ENCODE measurements at regions not wholly inside any gene's neighbourhood (a gene's known extent, or its start where the extent isn't known, plus 50 kb on each side); places are given as distances from the start of the nearest gene placed in this dataset.

DNA sequence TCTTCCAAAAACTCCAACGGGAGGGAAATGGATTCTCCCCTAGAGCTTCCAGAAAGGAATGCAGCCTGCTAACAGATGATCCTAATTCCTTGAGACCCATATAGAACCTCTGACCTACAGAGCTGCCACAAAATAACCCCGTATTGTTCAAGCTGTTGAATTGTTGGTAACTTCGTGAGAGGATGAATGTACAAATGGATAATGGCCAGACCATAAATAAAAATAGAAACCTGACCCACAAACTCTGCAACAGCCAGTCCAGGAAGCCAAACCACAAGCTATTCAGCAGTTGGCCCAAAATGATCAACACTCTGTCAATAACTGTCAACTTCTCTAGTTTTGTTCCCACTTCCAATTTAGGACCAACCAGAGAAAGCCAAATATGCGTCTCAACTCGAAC, 414.0 kb upstream of the ZNF717 start:
- intact Hi-C loops (cut with DNase I), result no loop called here
- WGBS, result 69% methylated on average over 5 of the region's 5 CpGs

DNA sequence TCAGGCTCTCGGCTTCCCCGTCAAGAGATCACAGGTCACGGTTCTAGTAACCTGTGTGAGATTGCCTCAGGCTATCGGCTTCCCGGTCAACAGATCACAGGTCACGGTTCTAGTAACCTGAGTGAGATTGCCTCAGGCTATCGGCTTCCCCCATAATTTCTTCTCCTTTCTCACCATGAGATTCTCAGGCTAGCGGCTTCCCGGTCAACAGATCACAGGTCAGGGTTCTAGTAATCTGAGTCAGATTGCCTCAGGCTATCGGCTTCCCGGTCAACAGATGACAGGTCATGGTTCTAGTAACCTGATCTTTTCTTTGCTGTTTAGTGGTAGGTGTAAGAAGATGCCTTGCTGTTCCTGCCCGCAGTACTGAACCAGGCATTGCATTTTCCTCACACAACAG, 418.2 kb upstream of the ZNF717 start:
- DNase-seq (no peak), ATAC-seq (no peak)
- H3K27me3 ChIP-seq (ENCODE audit: control insufficient read depth, insufficient read depth), result no peaks in the 10 kb centered on the region
- no peak overlapping the region for H3K4me3 ChIP-seq (ENCODE audit: low read length)
- intact Hi-C loops (cut with DNase I), result no loop called here
- 80% methylated on average over 12 of the region's 12 CpGs for WGBS
- no peak overlapping the region for H3K27ac ChIP-seq (ENCODE audit: low read length)
- H3K9me3 ChIP-seq (ENCODE audit: control insufficient read depth, low read length), result no peaks in the 10 kb centered on the region
- no peaks in the 10 kb centered on the region for H3K4me1 ChIP-seq (ENCODE audit: control insufficient read depth, insufficient read depth, low read length)

More for the DNA sequence above, 414.0 kb upstream of the ZNF717 start:
- no peak overlapping the region for H3K4me3 ChIP-seq (ENCODE audit: low read length)
- ATAC-seq, result no peak
- no peak overlapping the region for H3K27ac ChIP-seq (ENCODE audit: low read length)
- no peaks in the 10 kb centered on the region for H3K4me1 ChIP-seq (ENCODE audit: control insufficient read depth, insufficient read depth, low read length)
- H3K9me3 ChIP-seq (ENCODE audit: control insufficient read depth, low read length), result no peaks in the 10 kb centered on the region
- no peaks in the 10 kb centered on the region for H3K27me3 ChIP-seq (ENCODE audit: control insufficient read depth, insufficient read depth)
- no peak for DNase-seq

DNA sequence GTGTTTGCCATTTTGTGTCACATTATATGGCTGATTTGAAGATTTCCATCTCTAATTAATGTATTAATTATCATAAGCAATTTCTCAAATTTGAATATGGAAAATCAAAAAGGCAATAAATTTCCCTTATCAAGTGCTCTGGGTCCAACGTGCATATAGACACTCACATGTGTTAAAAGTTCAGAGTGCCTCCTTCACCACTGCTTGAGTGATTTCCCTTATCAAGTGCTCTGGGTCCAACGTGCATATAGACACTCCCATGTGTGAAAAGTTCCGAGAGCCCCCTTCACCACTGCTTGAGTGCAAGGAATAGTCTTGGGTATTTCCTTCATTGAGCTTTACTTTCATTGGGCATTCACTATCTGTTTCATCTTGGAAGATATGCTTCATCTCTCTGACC, 421.0 kb upstream of the ZNF717 start:
- WGBS, result 30% methylated on average over 3 of the region's 3 CpGs

DNA sequence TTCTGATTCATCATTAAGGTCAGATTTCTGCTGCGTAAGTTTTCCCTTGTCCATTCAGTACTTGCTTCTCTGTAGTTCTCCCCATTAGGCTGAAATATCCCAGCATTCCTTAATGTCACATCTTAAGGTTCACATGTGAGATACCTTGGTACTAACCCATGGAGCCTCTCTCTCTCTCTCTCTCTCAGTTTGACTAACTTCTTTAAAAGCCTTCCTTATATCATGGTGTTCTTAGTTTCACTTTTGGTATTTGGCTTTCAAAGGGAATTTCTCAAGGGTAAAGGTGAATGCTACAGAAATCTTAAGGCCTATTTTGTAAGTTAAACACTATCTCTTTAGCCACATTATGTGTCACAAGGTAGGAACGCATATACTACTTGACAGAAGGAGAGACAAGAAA, 427.3 kb upstream of the ZNF717 start:
- Histone ChIP-seq H3K4me1 (ENCODE audit: control insufficient read depth, insufficient read depth, low read length) (no peaks in the 10 kb centered on the region), H3K9me3 (ENCODE audit: control insufficient read depth, low read length) (no peaks in the 10 kb centered on the region), H3K4me3 (ENCODE audit: low read length) (no peak overlapping the region), H3K27ac (ENCODE audit: low read length) (no peak overlapping the region), H3K27me3 (ENCODE audit: control insufficient read depth, insufficient read depth) (no peaks in the 10 kb centered on the region)
- DNase-seq (no peak), ATAC-seq (no peak)
- intact Hi-C loops (cut with DNase I), result no loop called here
- 84% methylated on average over 2 of the region's 2 CpGs for WGBS

More for the DNA sequence above, 421.0 kb upstream of the ZNF717 start:
- no peak for ATAC-seq
- Histone ChIP-seq H3K27ac (ENCODE audit: low read length) (no peak overlapping the region), H3K4me1 (ENCODE audit: control insufficient read depth, insufficient read depth, low read length) (no peaks in the 10 kb centered on the region), H3K27me3 (ENCODE audit: control insufficient read depth, insufficient read depth) (no peaks in the 10 kb centered on the region), H3K9me3 (ENCODE audit: control insufficient read depth, low read length) (no peaks in the 10 kb centered on the region), H3K4me3 (ENCODE audit: low read length) (no peak overlapping the region)
- no peak for DNase-seq
- intact Hi-C loops (cut with DNase I), result no loop called here

DNA sequence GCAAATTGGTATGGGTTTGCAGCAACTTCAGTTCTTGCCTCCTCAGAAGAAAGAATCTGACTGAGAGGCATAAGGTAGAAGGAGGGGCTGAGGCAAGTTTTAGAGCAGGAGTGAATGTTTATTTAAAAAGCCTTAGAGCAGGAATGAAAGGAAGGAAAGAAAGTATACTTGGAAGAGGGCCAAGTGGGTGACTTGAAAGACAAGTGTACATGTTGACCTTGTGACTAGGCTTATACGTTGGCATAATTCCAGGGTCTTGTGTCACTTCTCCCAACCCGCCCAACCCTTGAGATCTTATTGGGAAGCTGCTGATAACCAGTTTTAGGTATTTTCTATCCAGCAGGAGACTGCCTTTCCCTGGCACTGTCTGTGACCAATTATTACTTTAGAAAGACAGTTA, 436.9 kb upstream of the ZNF717 start:
- DNase-seq (no peak), ATAC-seq (no peak)
- 21% methylated on average over 2 of the region's 2 CpGs for WGBS
- H3K4me3 ChIP-seq (ENCODE audit: low read length), result no peak overlapping the region
- no peaks in the 10 kb centered on the region for H3K9me3 ChIP-seq (ENCODE audit: control insufficient read depth, low read length)
- no peaks in the 10 kb centered on the region for H3K4me1 ChIP-seq (ENCODE audit: control insufficient read depth, insufficient read depth, low read length)
- H3K27ac ChIP-seq (ENCODE audit: low read length), result no peak overlapping the region
- H3K27me3 ChIP-seq (ENCODE audit: control insufficient read depth, insufficient read depth), result no peaks in the 10 kb centered on the region
- intact Hi-C loops (cut with DNase I), result no loop called here

DNA sequence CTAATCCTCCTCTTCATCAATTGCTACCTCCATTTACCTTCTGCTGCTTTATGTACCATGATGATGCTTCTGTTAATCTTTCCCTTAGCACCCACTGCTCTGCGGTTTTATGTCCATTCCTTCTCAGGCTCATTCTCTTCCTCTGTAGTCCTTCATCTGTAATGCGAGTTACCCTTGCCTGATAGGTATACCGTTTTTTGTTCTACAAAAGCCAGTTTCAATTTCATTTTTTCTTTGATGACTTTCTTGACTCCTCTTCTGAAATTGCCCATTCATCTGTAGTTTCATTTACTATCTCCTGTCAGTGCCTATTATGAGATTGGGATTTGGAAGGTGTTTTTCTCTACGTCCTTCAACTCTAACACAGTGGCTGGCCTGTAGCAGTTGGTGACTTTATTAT, 445.9 kb upstream of the ZNF717 start:
- ATAC-seq (no peak), DNase-seq (no peak)
- no peak overlapping the region for H3K27ac ChIP-seq (ENCODE audit: low read length)
- 85% methylated on average over 4 of the region's 4 CpGs for WGBS
- no peaks in the 10 kb centered on the region for H3K27me3 ChIP-seq (ENCODE audit: control insufficient read depth, insufficient read depth)
- no peak overlapping the region for H3K4me3 ChIP-seq (ENCODE audit: low read length)
- H3K4me1 ChIP-seq (ENCODE audit: control insufficient read depth, insufficient read depth, low read length), result no peaks in the 10 kb centered on the region
- H3K9me3 ChIP-seq (ENCODE audit: control insufficient read depth, low read length), result no peaks in the 10 kb centered on the region
- intact Hi-C loops (cut with DNase I), result no loop called here

DNA sequence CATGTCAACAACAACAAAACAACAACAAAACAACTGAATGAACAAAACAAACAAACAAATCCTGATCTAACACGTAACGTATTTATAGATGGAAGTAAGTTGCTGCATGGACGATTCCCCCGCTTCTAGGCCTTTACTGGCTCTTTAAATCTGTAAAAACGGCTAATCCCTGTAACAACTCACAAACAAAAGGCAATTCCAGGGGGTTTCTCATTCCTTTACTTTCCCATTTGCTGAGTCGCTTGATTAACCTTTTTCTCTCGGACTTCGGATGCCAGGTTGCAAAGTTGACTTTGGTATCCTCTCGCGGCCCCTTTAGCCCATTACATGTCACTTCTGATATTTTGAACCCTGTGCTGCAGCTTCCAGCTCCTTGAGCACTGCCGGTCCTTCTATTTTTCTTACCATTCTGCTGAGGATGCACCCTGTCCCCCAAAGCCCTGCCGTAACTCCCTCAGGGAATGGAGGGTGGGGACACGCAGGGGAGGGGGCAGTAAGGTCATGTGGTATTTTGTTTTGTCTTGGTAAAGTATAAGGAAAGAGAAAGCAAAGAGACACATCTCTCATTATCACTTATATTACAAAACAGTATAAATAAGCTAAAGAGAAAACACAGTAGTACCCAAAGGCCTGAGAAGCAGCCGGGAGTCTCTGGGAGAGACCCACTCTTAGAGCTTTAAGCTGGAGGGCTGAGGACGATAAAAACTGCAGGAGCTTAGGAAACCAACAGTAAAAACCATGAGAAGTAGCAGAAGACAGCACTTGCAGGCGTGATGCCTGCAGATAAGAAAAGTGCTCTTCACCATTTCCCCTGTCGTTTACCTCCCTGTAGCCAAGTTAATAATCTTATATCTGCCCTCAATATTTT, 457.8 kb upstream of the ZNF717 start:
- H3K27ac ChIP-seq (ENCODE audit: low read length), result no peak overlapping the region
- H3K9me3 ChIP-seq (ENCODE audit: control insufficient read depth, low read length), result no peaks in the 10 kb centered on the region
- H3K4me1 ChIP-seq (ENCODE audit: control insufficient read depth, insufficient read depth, low read length), result no peaks in the 10 kb centered on the region
- DNase-seq (peak in 1 of 3 donors; percentile 21), ATAC-seq (no peak)
- H3K27me3 ChIP-seq (ENCODE audit: control insufficient read depth, insufficient read depth), result no peaks in the 10 kb centered on the region
- intact Hi-C loops (cut with DNase I), result no loop called here
- H3K4me3 ChIP-seq (ENCODE audit: low read length), result no peak overlapping the region
- 77% methylated on average over 17 of the region's 17 CpGs for WGBS

DNA sequence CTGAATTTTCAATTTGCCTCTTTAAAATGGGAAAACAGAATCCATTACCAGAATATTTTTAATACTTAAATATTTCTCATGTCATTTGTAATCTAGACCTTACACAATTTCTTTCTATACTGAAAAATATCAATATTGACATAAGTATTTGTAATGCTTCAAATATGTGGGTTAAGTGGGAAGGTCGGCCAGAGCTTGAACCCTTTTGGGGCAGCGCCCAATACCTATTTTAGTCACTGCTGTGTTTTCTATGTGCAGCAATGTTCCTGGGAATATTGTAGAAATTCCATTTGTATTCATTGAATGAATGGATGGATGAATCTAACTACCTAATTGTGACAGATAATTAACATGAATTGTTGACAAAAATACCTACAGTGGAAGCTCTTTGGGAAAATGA, 459.7 kb upstream of the ZNF717 start:
- Histone ChIP-seq H3K27ac (ENCODE audit: low read length) (no peak overlapping the region), H3K4me1 (ENCODE audit: control insufficient read depth, insufficient read depth, low read length) (no peaks in the 10 kb centered on the region), H3K27me3 (ENCODE audit: control insufficient read depth, insufficient read depth) (no peaks in the 10 kb centered on the region), H3K4me3 (ENCODE audit: low read length) (no peak overlapping the region), H3K9me3 (ENCODE audit: control insufficient read depth, low read length) (no peaks in the 10 kb centered on the region)
- ATAC-seq, result no peak
- no peak for DNase-seq
- WGBS, result 77% methylated on average over 2 of the region's 2 CpGs
- intact Hi-C loops (cut with DNase I), result no loop called here

DNA sequence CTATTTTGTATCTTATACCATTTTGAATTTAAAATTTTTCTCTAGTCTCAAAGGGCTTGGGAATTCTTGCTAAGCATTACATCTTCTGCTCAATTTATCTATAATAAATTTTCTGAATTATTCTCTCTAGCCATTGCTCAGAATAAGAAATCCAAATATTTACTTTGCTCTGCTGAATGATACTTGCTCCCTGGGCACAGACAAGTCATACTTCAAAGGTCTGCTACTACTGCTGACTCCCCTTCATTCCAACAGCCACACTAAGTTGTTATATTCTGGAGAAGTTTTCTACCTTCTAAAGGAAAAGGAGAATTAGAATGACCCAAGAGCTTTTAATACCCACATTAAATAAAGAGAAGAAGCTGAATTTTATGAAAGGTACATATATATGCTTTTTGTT, 460.3 kb upstream of the ZNF717 start:
- Histone ChIP-seq H3K4me1 (ENCODE audit: control insufficient read depth, insufficient read depth, low read length) (no peaks in the 10 kb centered on the region), H3K27ac (ENCODE audit: low read length) (no peak overlapping the region), H3K27me3 (ENCODE audit: control insufficient read depth, insufficient read depth) (no peaks in the 10 kb centered on the region), H3K4me3 (ENCODE audit: low read length) (no peak overlapping the region), H3K9me3 (ENCODE audit: control insufficient read depth, low read length) (no peaks in the 10 kb centered on the region)
- ATAC-seq, result no peak
- intact Hi-C loops (cut with DNase I), result no loop called here
- no peak for DNase-seq

DNA sequence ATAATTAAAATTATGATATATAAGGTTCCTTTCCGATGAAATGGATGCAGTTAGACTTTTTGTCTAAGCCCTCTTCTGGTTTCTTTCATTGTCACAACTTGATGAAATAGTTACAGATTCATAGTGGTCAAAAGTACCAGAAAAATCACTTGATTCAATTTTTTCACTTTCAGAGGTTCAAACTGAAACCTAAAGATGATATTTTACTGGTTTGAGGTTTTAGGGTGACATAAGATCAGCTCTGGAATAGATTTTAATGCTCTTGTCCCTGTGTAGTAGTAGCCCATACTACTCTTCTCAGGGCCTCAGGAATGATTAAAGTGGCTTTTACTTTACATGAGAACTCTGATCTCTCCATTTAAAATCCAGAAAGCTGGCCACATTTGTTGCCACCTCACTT, 479.1 kb upstream of the ZNF717 start:
- ATAC-seq, result no peak
- intact Hi-C loops (cut with DNase I), result no loop called here
- no peaks in the 10 kb centered on the region for H3K9me3 ChIP-seq (ENCODE audit: control insufficient read depth, low read length)
- no peaks in the 10 kb centered on the region for H3K27me3 ChIP-seq (ENCODE audit: control insufficient read depth, insufficient read depth)
- H3K4me3 ChIP-seq (ENCODE audit: low read length), result no peak overlapping the region
- no peaks in the 10 kb centered on the region for H3K4me1 ChIP-seq (ENCODE audit: control insufficient read depth, insufficient read depth, low read length)
- H3K27ac ChIP-seq (ENCODE audit: low read length), result no peak overlapping the region
- WGBS, result 77% methylated on average over 1 of the region's 1 CpG
- DNase-seq, result no peak

DNA sequence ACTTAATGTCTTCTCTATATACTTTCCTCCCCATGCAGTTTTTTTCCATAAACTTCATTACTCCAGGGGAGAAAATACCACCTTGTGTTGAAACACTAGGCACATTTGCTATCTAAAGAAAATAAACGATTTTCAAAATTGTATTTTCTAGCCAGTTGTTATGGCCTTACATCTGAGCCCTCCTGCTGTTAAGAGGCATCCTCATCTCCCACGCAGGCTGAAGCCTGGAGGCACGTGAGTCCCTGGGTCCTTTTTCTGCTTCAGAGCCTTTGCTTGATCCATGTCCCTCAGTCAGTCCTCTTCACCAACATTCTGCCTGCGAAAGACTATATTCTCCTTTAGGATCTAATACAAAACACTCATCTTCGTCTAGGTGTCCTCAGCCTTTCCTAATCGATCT, 479.6 kb upstream of the ZNF717 start:
- intact Hi-C loops (cut with DNase I), result no loop called here
- no peaks in the 10 kb centered on the region for H3K9me3 ChIP-seq (ENCODE audit: control insufficient read depth, low read length)
- ATAC-seq (no peak), DNase-seq (no peak)
- no peaks in the 10 kb centered on the region for H3K27me3 ChIP-seq (ENCODE audit: control insufficient read depth, insufficient read depth)
- no peak overlapping the region for H3K4me3 ChIP-seq (ENCODE audit: low read length)
- 63% methylated on average over 6 of the region's 6 CpGs for WGBS
- no peak overlapping the region for H3K27ac ChIP-seq (ENCODE audit: low read length)
- H3K4me1 ChIP-seq (ENCODE audit: control insufficient read depth, insufficient read depth, low read length), result no peaks in the 10 kb centered on the region

DNA sequence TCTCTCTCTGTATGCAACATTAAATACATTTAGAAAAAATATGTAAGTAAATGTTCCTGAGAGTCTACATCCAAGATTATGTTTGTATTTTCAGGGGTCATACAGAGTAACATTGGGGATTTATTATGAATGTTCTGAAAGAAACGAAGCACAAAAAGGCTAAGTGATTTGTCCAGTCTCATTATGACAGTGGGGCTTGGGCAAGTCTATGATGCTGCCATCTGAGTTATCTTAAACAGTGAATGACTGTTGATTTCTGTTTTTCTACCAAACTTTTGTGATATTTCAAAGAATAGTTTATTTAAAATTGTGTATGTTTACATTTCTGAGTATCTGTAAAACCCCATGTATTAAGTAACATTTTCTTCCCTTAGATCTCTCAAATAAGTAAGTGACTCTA, 481.2 kb upstream of the ZNF717 start:
- no peak for DNase-seq
- WGBS, result 64% methylated on average over 1 of the region's 1 CpG

More for the DNA sequence above, 481.2 kb upstream of the ZNF717 start:
- no peaks in the 10 kb centered on the region for H3K4me1 ChIP-seq (ENCODE audit: control insufficient read depth, insufficient read depth, low read length)
- H3K27ac ChIP-seq (ENCODE audit: low read length), result no peak overlapping the region
- H3K4me3 ChIP-seq (ENCODE audit: low read length), result no peak overlapping the region
- H3K27me3 ChIP-seq (ENCODE audit: control insufficient read depth, insufficient read depth), result no peaks in the 10 kb centered on the region
- ATAC-seq, result no peak
- intact Hi-C loops (cut with DNase I), result no loop called here
- no peaks in the 10 kb centered on the region for H3K9me3 ChIP-seq (ENCODE audit: control insufficient read depth, low read length)
